ENCODE measurements at regions not wholly inside any gene's neighbourhood (a gene's known extent, or its start where the extent isn't known, plus 50 kb on each side); places are given as distances from the start of the nearest gene placed in this dataset.

DNA sequence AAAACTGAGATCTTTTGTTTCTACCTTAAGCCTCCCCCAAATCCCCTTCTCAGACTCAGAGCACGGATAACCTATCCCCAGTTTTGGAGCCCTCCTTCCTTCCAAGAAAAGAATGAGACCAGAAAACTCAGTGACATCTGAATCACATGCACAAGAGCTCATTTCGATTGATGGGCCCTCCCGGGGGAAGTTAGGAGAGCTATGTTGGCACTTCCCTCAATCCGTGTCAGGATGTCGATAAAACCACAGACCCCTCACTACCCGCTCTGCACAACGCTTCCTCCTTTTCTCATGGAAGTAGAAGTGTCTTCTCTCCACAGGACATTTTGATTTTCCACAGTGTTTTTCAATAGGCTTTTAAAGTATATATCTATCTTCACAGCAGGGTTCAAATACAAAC, 332.4 kb downstream of the HACE1 start:
- no peak overlapping the region for H4K8ac ChIP-seq (ENCODE audit: extremely low read depth, insufficient read depth, low read length)
- H3K23me2 ChIP-seq (ENCODE audit: low read depth, low read length): no peaks in the 10 kb centered on the region; the same call in 1 of the 2 replicates
- H2BK5ac ChIP-seq (ENCODE audit: low read depth, low read length): no peak overlapping the region
- WGBS, 2 experiments (ENCODE audit: extremely low coverage in 1 of 2, insufficient coverage in 1 of 2, insufficient read length in 1 of 2, insufficient replicate concordance in 2 of 2, low coverage in 1 of 2, low lambda C conversion rate in 2 of 2, missing lambda C conversion rate in 1 of 2): 66% methylated on average over 7 of the region's 7 CpGs; no CpG with 5 or more reads in 1 of the 2 experiments
- TF ChIP-seq BRCA1 (IDR thresholded peaks at IDR 0.05; ENCODE audit: low read depth, low read length) (no peak), SIX5 (IDR thresholded peaks at IDR 0.05; ENCODE audit: low read depth, low read length) (no peak), POU5F1 (IDR thresholded peaks at IDR 0.05; ENCODE audit: low read depth, low read length) (no peak), CHD2 (IDR thresholded peaks at IDR 0.05; ENCODE audit: low read length) (no peak), SIN3A (conservative IDR thresholded peaks at IDR 0.05 in 1 of 2, IDR thresholded peaks at IDR 0.05 in 1 of 2; ENCODE audit: low read depth in 1 of 2, low read length in 2 of 2) (no peak), YY1 (IDR thresholded peaks at IDR 0.05; ENCODE audit: low read depth, low read length) (no peak)
- TF ChIP-seq, protein P1, sequence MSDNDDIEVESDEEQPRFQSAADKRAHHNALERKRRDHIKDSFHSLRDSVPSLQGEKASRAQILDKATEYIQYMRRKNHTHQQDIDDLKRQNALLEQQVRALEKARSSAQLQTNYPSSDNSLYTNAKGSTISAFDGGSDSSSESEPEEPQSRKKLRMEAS (IDR thresholded peaks at IDR 0.05): no peak
- no peak overlapping the region for H2BK120ac ChIP-seq (replicated peaks; ENCODE audit: low read depth, low read length)
- H3K4me3 ChIP-seq (ENCODE audit: extremely low read depth in 1 of 4, insufficient read depth in 2 of 4, low read depth in 3 of 4, low read length in 4 of 4): no peak overlapping the region
- ChIA-PET CTCF (ENCODE audit: partially characterized antibody) (interaction anchor here (0.5 to 5.2 kb wide), 35 partner anchors 12 to 854 kb away, joined by 3 to 46 read pairs (median 3); no protein-coding TSS in a partner anchor), POLR2A (ENCODE audit: partially characterized antibody) (no interaction called here)
- no peaks in the 10 kb centered on the region for H4K20me1 ChIP-seq (replicated peaks in 1 of 2; ENCODE audit: control insufficient read depth in 1 of 2, insufficient read depth in 2 of 2, low read length in 2 of 2)
- H3K18ac ChIP-seq (ENCODE audit: extremely low read depth, low read length): no peak overlapping the region
- H4K91ac ChIP-seq (replicated peaks; ENCODE audit: insufficient read length, low read length): no peak overlapping the region
- no peak overlapping the region for H2BK15ac ChIP-seq (ENCODE audit: low read length)
- H2BK20ac ChIP-seq (ENCODE audit: low read length): no peak overlapping the region
- no peaks in the 10 kb centered on the region for H3K9me3 ChIP-seq (ENCODE audit: insufficient read depth in 2 of 2, low read depth in 1 of 2, low read length in 1 of 2)
- H3K27ac ChIP-seq (ENCODE audit: low read depth, low read length): no peak overlapping the region
- no peaks in the 10 kb centered on the region for H3K4me1 ChIP-seq (replicated peaks in 1 of 4; ENCODE audit: control insufficient read depth in 3 of 4, insufficient read depth in 4 of 4, low read length in 3 of 4)
- no peak overlapping the region for H3K4me2 ChIP-seq (ENCODE audit: insufficient read depth in 1 of 2, low read depth in 2 of 2, low read length in 2 of 2)
- no peak overlapping the region for H4K5ac ChIP-seq (ENCODE audit: insufficient read length, low read depth, low read length)
- FAIRE-seq: no peak
- no peak for DNase-seq (ENCODE audit: low read depth in 1 of 2, low spot score in 2 of 2)
- H3K79me2 ChIP-seq (ENCODE audit: control insufficient read depth in 1 of 2, insufficient read depth in 2 of 2, low read length in 2 of 2): no peaks in the 10 kb centered on the region
- no peak overlapping the region for H3K56ac ChIP-seq (replicated peaks; ENCODE audit: insufficient read length, low read depth, low read length)
- no peak overlapping the region for H2BK12ac ChIP-seq (ENCODE audit: low read depth, low read length)
- H3K27me3 ChIP-seq (replicated peaks in 1 of 4; ENCODE audit: control insufficient read depth in 3 of 4, extremely low read depth in 1 of 4, insufficient read depth in 3 of 4, low read length in 3 of 4): no peaks in the 10 kb centered on the region
- no peaks in the 10 kb centered on the region for H3K36me3 ChIP-seq (ENCODE audit: control insufficient read depth in 2 of 4, insufficient read depth in 4 of 4, low read length in 3 of 4)
- H2AFZ ChIP-seq (ENCODE audit: low read length): no peak overlapping the region
- H3K14ac ChIP-seq (ENCODE audit: insufficient read length): no peak overlapping the region
- no peak overlapping the region for H3K9ac ChIP-seq (replicated peaks in 1 of 4; ENCODE audit: extremely low read depth in 1 of 4, low read depth in 3 of 4, low read length in 3 of 4)
- H3K4ac ChIP-seq (replicated peaks; ENCODE audit: insufficient read length, low read depth, low read length): no peak overlapping the region
- no peak overlapping the region for H3K23ac ChIP-seq (ENCODE audit: insufficient read length)
- no peaks in the 10 kb centered on the region for H3K79me1 ChIP-seq (ENCODE audit: low read depth, low read length)
- no peak overlapping the region for H2AK5ac ChIP-seq (ENCODE audit: low read depth, low read length)

Data from H1 (cell line).